ENCODE measurements at regions not wholly inside any gene's neighbourhood (a gene's known extent, or its start where the extent isn't known, plus 50 kb on each side); places are given as distances from the start of the nearest gene placed in this dataset.
A peak's percentile ranks its signal among the peaks of the same experiment; 100 is the strongest.

- ATAC-seq = no peak
- H3K4me1 ChIP-seq (ENCODE audit: insufficient read depth, low read length) = peaks cover 7% of the 10 kb centered on the region; the same call in 1 of the 2 replicates
- no peaks in the 10 kb centered on the region for H4K20me1 ChIP-seq (ENCODE audit: low read length)
- no peaks in the 10 kb centered on the region for H3K79me2 ChIP-seq (ENCODE audit: low read length)
- no peaks in the 10 kb centered on the region for H3K9me2 ChIP-seq (replicated peaks; ENCODE audit: low read length)
- H3K27ac ChIP-seq (ENCODE audit: low read length) = peak overlapping the region; percentile 52
- H3K4me2 ChIP-seq (ENCODE audit: low read length) = no peak overlapping the region
- H3K9ac ChIP-seq (ENCODE audit: low read length) = no peak overlapping the region
- CTCF ChIA-PET = no interaction called here
- intact Hi-C loops (cut with micrococcal nuclease) = no loop called here
- no peak overlapping the region for H3K4me3 ChIP-seq (ENCODE audit: low read length)
- no peaks in the 10 kb centered on the region for H3F3A ChIP-seq (ENCODE audit: low read length, unreplicated experiment)
- no peaks in the 10 kb centered on the region for H3K36me3 ChIP-seq (ENCODE audit: low read depth, low read length)
- H3K9me3 ChIP-seq (ENCODE audit: low read length) = no peaks in the 10 kb centered on the region
- TF ChIP-seq EZH2 (IDR thresholded peaks at IDR 0.05; ENCODE audit: low read length, unreplicated experiment) = no peak
- TF ChIP-seq, protein P1, sequence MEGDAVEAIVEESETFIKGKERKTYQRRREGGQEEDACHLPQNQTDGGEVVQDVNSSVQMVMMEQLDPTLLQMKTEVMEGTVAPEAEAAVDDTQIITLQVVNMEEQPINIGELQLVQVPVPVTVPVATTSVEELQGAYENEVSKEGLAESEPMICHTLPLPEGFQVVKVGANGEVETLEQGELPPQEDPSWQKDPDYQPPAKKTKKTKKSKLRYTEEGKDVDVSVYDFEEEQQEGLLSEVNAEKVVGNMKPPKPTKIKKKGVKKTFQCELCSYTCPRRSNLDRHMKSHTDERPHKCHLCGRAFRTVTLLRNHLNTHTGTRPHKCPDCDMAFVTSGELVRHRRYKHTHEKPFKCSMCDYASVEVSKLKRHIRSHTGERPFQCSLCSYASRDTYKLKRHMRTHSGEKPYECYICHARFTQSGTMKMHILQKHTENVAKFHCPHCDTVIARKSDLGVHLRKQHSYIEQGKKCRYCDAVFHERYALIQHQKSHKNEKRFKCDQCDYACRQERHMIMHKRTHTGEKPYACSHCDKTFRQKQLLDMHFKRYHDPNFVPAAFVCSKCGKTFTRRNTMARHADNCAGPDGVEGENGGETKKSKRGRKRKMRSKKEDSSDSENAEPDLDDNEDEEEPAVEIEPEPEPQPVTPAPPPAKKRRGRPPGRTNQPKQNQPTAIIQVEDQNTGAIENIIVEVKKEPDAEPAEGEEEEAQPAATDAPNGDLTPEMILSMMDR (conservative IDR thresholded peaks at IDR 0.05; ENCODE audit: low read depth, low read length) = no peak
- no peak overlapping the region for H2AFZ ChIP-seq (ENCODE audit: low read length)
- peak; percentile 41 for DNase-seq
- no peaks in the 10 kb centered on the region for H3K27me3 ChIP-seq (ENCODE audit: low read length)
- BruUV-seq (replicated peaks) = no TSS peak
- POLR2A ChIA-PET (ENCODE audit: unreplicated experiment) = no interaction called here
Observed at GRCh38 chr2:48129293-48129950, 185.1 kb upstream of the FOXN2 start.

DNA sequence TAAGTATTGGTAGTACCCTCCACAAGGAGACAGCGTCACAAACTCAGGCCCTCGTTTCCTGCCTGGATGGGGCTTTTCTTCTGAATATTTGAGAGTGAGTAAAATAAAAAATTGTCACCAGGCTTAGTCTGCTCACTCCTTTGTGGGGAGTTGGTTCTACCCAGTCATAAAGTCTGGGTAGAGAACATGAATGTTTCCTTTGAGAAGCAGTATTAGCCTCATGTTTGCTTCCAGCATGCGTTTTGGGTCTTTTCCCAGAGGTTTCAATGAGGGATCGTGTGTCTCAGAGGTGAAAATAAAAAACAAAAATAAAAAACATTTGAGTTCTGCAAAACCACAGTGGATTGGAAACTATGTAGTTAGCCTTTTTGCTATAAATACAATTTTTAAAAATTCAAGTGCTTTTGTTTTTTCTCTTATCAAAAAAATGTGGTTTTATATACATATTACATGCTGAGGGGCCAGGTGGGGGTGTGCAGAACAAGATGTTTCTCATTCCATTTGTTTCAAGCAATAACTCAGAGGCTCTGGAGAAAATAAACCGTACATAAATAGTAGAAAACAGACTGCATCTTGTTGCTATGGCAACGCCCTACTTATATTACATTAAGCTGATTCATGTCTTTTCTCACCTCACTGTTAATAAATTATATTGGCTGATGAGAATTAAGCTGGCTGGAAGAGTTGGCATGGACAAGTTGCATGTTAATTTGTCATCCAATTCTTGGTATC is 182.8 kb upstream of the FOXN2 start:
- no TSS peak for BruUV-seq (replicated peaks)
- ChIA-PET POLR2A (ENCODE audit: unreplicated experiment) (no interaction called here), CTCF (no interaction called here)
- no peaks in the 10 kb centered on the region for H3K9me2 ChIP-seq (replicated peaks; ENCODE audit: low read length)
- ATAC-seq (no peak), DNase-seq (no peak)
- H3K79me2 ChIP-seq (ENCODE audit: low read length) = no peaks in the 10 kb centered on the region
- peaks cover 7% of the 10 kb centered on the region; the same call in 1 of the 2 replicates for H3K4me1 ChIP-seq (ENCODE audit: insufficient read depth, low read length)
- H3F3A ChIP-seq (ENCODE audit: low read length, unreplicated experiment) = no peaks in the 10 kb centered on the region
- no peaks in the 10 kb centered on the region for H3K9me3 ChIP-seq (ENCODE audit: low read length)
- no peaks in the 10 kb centered on the region for H4K20me1 ChIP-seq (ENCODE audit: low read length)
- H3K9ac ChIP-seq (ENCODE audit: low read length) = no peak overlapping the region
- intact Hi-C loops (cut with micrococcal nuclease) = no loop called here
- no peak overlapping the region for H3K4me2 ChIP-seq (ENCODE audit: low read length)
- no peaks in the 10 kb centered on the region for H3K36me3 ChIP-seq (ENCODE audit: low read depth, low read length)
- H3K27me3 ChIP-seq (ENCODE audit: low read length) = no peaks in the 10 kb centered on the region
- no peak overlapping the region for H2AFZ ChIP-seq (ENCODE audit: low read length)
- no peak overlapping the region for H3K4me3 ChIP-seq (ENCODE audit: low read length)
- TF ChIP-seq, protein P1 (conservative IDR thresholded peaks at IDR 0.05; ENCODE audit: low read depth, low read length) = no peak
- no peak for TF ChIP-seq EZH2 (IDR thresholded peaks at IDR 0.05; ENCODE audit: low read length, unreplicated experiment)
- no peak for TF ChIP-seq EZH2phosphoT487 (IDR thresholded peaks at IDR 0.05; ENCODE audit: borderline replicate concordance, low read length)
- no peak overlapping the region for H3K27ac ChIP-seq (ENCODE audit: low read length)

DNA sequence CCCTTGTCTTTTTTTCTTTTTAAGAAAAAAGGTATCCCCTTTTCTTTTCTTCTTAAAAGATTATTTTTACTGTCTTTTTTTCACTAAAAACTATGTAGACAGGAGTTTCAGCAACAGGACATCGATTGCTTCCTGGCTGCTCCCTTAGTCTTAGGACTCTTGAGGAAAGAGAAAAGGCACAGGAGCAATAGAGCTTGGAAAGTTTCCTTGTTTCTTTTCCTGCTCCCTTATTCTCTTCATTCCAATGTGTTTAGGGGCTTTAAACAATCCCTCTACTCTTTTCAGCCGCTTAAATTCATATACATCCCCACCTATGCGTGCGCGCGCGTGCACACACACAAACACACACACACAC is 182.2 kb upstream of the FOXN2 start:
- Histone ChIP-seq H4K20me1 (ENCODE audit: low read length) (no peaks in the 10 kb centered on the region), H3K9ac (ENCODE audit: low read length) (no peak overlapping the region), H3K27ac (ENCODE audit: low read length) (no peak overlapping the region), H2AFZ (ENCODE audit: low read length) (no peak overlapping the region), H3K4me1 (ENCODE audit: insufficient read depth, low read length) (peaks cover 7% of the 10 kb centered on the region; the same call in 1 of the 2 replicates), H3K36me3 (ENCODE audit: low read depth, low read length) (no peaks in the 10 kb centered on the region), H3K9me3 (ENCODE audit: low read length) (no peaks in the 10 kb centered on the region), H3K79me2 (ENCODE audit: low read length) (no peaks in the 10 kb centered on the region), H3K4me2 (ENCODE audit: low read length) (no peak overlapping the region), H3K4me3 (ENCODE audit: low read length) (no peak overlapping the region), H3K9me2 (replicated peaks; ENCODE audit: low read length) (no peaks in the 10 kb centered on the region), H3K27me3 (ENCODE audit: low read length) (no peaks in the 10 kb centered on the region), H3F3A (ENCODE audit: low read length, unreplicated experiment) (no peaks in the 10 kb centered on the region)
- ATAC-seq = no peak
- no TSS peak for BruUV-seq (replicated peaks)
- POLR2A ChIA-PET (ENCODE audit: unreplicated experiment) = no interaction called here
- DNase-seq = no peak
- CTCF ChIA-PET = no interaction called here
- intact Hi-C loops (cut with micrococcal nuclease) = no loop called here
- TF ChIP-seq EZH2 (IDR thresholded peaks at IDR 0.05; ENCODE audit: low read length, unreplicated experiment) = no peak
- TF ChIP-seq, protein P1 (conservative IDR thresholded peaks at IDR 0.05; ENCODE audit: low read depth, low read length) = no peak
- no peak for TF ChIP-seq EZH2phosphoT487 (IDR thresholded peaks at IDR 0.05; ENCODE audit: borderline replicate concordance, low read length)

All from PC-3 (cell line).